Epithelial cell of esophagus (primary cell): ENCODE measurements at regions not wholly inside any gene's neighbourhood (a gene's known extent, or its start where the extent isn't known, plus 50 kb on each side); places are given as distances from the start of the nearest gene placed in this dataset.

ENCODE experiments used
- DNase-seq: peaks from one replicate; pipeline ENCODE4 v3.0.0; 2010; ENCODE audit warnings: low read depth
- H3K4me3 ChIP-seq: 2 replicates; pipeline ENCODE4 v1.5.1; 2011; ENCODE audit warnings: mild to moderate bottlenecking, low read length, control low read depth
- TF ChIP-seq, protein P1 (sequence below): IDR thresholded peaks from 2 replicates; pipeline ENCODE4 v1.5.1; 2011; ENCODE audit warnings: low read depth, mild to moderate bottlenecking, low read length, control low read depth, inconsistent platforms; ENCODE audit not compliant: insufficient read depth; ENCODE audit errors: missing control alignments

DNA sequence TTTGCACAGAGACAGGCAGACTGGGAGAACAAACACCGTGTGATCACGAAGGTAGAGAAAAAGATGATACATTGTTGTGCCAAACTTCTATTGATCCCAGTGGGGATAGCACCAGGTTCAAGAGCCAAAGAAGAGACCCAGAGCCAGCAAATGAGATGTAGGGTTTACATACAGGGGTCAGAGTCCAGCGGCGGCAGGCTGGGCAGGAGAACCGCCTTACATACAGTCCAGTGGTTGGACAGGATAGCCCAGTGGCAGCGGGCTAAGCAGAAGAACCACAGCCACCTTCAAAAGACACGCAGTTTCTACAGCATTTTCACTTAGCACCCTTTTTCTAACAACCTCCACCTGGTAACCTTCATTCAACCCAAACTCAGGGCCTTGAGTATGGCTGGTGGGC is 932.8 kb downstream of the SLC4A3 start:
- TF ChIP-seq, protein P1, sequence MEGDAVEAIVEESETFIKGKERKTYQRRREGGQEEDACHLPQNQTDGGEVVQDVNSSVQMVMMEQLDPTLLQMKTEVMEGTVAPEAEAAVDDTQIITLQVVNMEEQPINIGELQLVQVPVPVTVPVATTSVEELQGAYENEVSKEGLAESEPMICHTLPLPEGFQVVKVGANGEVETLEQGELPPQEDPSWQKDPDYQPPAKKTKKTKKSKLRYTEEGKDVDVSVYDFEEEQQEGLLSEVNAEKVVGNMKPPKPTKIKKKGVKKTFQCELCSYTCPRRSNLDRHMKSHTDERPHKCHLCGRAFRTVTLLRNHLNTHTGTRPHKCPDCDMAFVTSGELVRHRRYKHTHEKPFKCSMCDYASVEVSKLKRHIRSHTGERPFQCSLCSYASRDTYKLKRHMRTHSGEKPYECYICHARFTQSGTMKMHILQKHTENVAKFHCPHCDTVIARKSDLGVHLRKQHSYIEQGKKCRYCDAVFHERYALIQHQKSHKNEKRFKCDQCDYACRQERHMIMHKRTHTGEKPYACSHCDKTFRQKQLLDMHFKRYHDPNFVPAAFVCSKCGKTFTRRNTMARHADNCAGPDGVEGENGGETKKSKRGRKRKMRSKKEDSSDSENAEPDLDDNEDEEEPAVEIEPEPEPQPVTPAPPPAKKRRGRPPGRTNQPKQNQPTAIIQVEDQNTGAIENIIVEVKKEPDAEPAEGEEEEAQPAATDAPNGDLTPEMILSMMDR = no peak
- no peak for DNase-seq
- H3K4me3 ChIP-seq = no peak overlapping the region

- TF ChIP-seq, protein P1 = no peak
- no peak overlapping the region for H3K4me3 ChIP-seq
- no peak for DNase-seq
Observed at GRCh38 chr2:220562375-220563140, 935.1 kb downstream of the SLC4A3 start.

DNA sequence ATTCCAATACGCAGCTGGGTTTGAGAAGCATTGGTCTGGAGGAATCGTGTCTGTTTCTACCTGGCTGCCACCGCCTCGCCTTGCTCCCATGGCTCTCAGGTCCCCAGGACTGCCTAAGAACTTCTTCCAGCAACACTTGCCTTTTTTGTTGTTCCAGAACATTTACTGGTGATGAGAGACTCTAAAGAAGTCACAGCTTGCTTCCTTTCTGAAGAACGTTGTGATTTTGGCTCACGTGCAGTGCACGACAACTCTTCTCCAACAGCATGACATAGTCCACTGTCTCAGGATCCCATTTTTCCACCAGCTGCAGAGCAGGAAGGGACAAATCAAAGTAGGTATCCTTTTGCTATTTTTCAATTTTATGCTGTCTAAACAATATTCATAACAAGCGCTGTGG is 940.9 kb downstream of the SLC4A3 start:
- TF ChIP-seq, protein P1 = no peak
- H3K4me3 ChIP-seq = no peak overlapping the region
- DNase-seq = no peak

- H3K4me3 ChIP-seq = no peak overlapping the region
- TF ChIP-seq, protein P1 = no peak
- peak; percentile 84 for DNase-seq
Observed at GRCh38 chr2:220569112-220569897, 941.9 kb downstream of the SLC4A3 start.

- no peak overlapping the region for H3K4me3 ChIP-seq
- DNase-seq = peak; percentile 49
- TF ChIP-seq, protein P1 = no peak
Observed at GRCh38 chr2:220572385-220572784, 945.0 kb downstream of the SLC4A3 start.

- H3K4me3 ChIP-seq = no peak overlapping the region
- TF ChIP-seq, protein P1 = no peak
- DNase-seq = no peak
Observed at GRCh38 chr2:220574038-220574437, 946.6 kb downstream of the SLC4A3 start.
